T-helper 2 cell treated with Interferon-gamma antibody and Interleukin-4, amounts not matched to agents 5 μg/mL and 100 μg/mL, for 36 hours (primary cell): ENCODE measurements at regions not wholly inside any gene's neighbourhood (a gene's known extent, or its start where the extent isn't known, plus 50 kb on each side); places are given as distances from the start of the nearest gene placed in this dataset.

Experiments
- DNase-seq: peaks from one replicate; pipeline ENCODE4 v3.0.0; 2021; ENCODE audit warnings: low spot score
- H3K27ac Mint-ChIP-seq: one replicate; pipeline ENCODE4 v1.8.0; 2021; ENCODE audit warnings: mild to moderate bottlenecking, mixed read lengths
- H3K27me3 Mint-ChIP-seq: one replicate; pipeline ENCODE4 v1.8.0; 2021; ENCODE audit warnings: low read depth, mixed read lengths
- H3K36me3 Mint-ChIP-seq: one replicate; pipeline ENCODE4 v1.8.0; 2021; ENCODE audit warnings: low read depth, mixed read lengths
- H3K4me1 Mint-ChIP-seq: one replicate; pipeline ENCODE4 v1.8.0; 2021; ENCODE audit warnings: low read depth, mixed read lengths
- H3K4me3 Mint-ChIP-seq: one replicate; pipeline ENCODE4 v1.8.0; 2022; ENCODE audit warnings: mild to moderate bottlenecking, moderate library complexity, mixed read lengths
- H3K9me3 Mint-ChIP-seq: one replicate; pipeline ENCODE4 v1.8.0; 2021; ENCODE audit warnings: mixed read lengths

DNA sequence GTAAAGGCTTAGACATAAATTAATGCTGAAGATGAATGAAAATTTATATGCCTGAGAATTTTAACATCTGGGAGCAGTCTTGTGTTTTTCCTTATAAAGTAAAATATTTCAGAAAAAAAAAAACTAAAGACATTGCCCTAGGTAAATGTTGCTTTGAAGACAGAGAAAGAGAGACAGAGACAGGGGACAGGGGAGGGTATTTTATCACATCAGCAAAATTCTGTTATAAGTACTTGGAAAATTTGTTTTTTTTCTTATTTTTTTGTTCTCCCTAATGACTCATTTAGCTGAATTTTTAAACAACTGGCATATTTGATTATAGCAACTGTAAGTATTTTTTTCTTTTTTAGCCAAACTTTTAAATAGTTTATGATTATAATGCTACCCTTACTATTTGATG, 1540.6 kb upstream of the GBE1 start:
- H3K27ac Mint-ChIP-seq = no peak overlapping the region
- peaks cover 40% of the 10 kb centered on the region for H3K9me3 Mint-ChIP-seq
- no peak for DNase-seq
- H3K36me3 Mint-ChIP-seq = no peaks in the 10 kb centered on the region
- no peaks in the 10 kb centered on the region for H3K27me3 Mint-ChIP-seq
- no peak overlapping the region for H3K4me3 Mint-ChIP-seq
- H3K4me1 Mint-ChIP-seq = no peaks in the 10 kb centered on the region

DNA sequence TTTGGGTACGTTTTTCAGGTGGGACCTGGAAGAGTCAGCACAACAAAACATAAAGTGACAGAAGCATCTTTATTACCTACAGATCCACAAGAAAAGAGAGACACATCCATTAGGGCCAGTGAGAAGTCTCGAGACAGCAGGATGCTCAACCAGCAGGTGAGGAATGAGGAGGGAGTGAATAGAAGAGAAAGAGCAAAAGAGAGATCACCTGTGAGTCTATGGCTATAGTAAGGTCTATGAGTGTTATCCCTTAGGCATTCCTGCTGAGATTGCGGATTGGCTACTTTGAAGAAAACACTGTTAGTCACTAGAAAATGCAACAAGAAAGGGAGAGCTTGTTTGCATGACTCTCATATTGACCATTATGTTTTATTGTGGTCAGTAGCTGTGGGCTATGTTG, 1556.2 kb upstream of the GBE1 start:
- DNase-seq = no peak
- Mint-ChIP-seq H3K4me1 (no peaks in the 10 kb centered on the region), H3K27ac (no peak overlapping the region), H3K36me3 (no peaks in the 10 kb centered on the region), H3K27me3 (no peaks in the 10 kb centered on the region), H3K4me3 (no peak overlapping the region), H3K9me3 (peaks cover 17% of the 10 kb centered on the region)

DNA sequence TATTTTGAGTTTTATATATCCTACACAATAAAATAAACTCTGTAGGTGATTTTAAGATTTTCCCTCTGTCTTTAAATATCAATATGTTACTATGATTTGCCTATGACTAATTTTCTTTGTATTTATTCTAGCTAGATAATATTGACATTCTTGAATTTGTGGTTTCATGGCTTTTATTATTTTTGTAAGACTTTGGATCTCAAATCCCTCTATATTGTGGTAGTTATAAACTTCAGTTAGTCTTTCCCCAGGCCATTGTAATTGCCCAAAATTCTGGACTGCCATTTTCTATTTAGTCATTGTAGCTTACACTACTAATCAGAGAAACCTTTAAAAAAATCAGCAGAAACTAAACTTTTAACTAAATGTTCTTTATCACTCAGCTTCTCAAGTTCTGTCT, 1559.3 kb upstream of the GBE1 start:
- DNase-seq = no peak
- no peaks in the 10 kb centered on the region for H3K27me3 Mint-ChIP-seq

DNA sequence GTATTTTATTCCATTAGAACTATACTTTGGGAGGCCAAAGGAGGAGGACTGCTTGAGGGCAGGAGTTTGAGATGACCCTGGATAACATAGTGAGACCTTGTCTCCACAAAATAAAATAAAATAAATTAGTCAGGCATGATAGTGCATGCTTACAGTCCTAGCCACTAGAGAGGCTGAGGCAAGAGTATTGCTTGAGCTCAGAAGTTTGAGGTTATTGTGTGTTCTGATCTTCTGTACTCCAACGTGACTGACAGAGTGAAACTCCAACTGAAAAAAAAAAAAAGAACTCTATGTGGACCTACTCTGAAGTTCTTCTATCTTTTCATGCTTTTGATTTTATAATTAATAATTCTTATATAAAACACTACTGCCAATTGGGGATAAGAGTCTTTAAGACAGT, 1560.0 kb upstream of the GBE1 start:
- Mint-ChIP-seq H3K36me3 (no peaks in the 10 kb centered on the region), H3K27ac (no peak overlapping the region), H3K27me3 (no peaks in the 10 kb centered on the region), H3K4me1 (no peaks in the 10 kb centered on the region), H3K4me3 (no peak overlapping the region), H3K9me3 (peaks cover 34% of the 10 kb centered on the region)
- no peak for DNase-seq

More for the DNA sequence above, 1559.3 kb upstream of the GBE1 start:
- no peaks in the 10 kb centered on the region for H3K4me1 Mint-ChIP-seq
- H3K27ac Mint-ChIP-seq = no peak overlapping the region
- H3K4me3 Mint-ChIP-seq = no peak overlapping the region
- H3K36me3 Mint-ChIP-seq = no peaks in the 10 kb centered on the region
- H3K9me3 Mint-ChIP-seq = peaks cover 31% of the 10 kb centered on the region

DNA sequence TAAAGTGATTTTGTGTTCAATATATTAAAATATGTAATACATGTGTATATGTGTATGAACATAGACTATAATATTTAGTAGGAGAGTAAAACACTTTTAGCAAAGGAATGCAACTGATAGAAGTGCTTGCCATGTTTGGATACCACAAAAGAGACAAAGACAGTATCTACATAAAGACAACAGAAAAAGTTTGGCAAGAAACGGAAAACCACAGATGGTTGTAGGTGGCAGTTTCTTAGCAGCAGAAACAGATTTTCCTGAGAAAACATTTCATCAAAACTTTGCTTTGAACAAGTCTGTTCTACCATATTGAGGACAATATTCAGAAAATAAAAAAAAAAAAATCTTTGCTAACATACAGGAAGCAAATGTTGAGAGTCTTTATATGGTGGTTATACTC, 1560.4 kb upstream of the GBE1 start:
- H3K9me3 Mint-ChIP-seq = peaks cover 34% of the 10 kb centered on the region
- H3K36me3 Mint-ChIP-seq = no peaks in the 10 kb centered on the region
- no peaks in the 10 kb centered on the region for H3K4me1 Mint-ChIP-seq
- no peak overlapping the region for H3K27ac Mint-ChIP-seq
- no peaks in the 10 kb centered on the region for H3K27me3 Mint-ChIP-seq
- no peak overlapping the region for H3K4me3 Mint-ChIP-seq
- DNase-seq = no peak

DNA sequence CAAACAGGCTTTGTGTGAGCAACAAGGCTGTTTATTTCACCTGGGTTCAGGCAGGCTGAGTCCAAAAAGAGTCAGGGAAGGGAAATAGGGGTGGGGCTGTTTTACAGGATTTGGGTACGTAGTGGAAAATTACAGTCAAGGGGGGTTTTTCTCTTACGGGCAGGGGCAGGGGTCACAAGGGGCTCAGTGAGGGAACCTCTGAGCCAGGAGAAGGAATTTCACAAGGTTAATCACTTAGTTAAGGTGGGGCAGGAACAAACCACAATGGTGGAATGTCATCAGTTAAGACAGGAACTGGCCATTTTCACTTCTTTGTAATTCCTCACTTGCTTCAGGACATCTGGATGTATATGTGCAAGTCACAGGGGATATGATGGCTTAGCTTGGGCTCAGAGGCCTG, 1592.8 kb upstream of the GBE1 start:
- Mint-ChIP-seq H3K4me1 (no peaks in the 10 kb centered on the region), H3K27ac (no peak overlapping the region), H3K9me3 (peaks cover 45% of the 10 kb centered on the region), H3K36me3 (no peaks in the 10 kb centered on the region), H3K4me3 (no peak overlapping the region), H3K27me3 (no peaks in the 10 kb centered on the region)
- no peak for DNase-seq

DNA sequence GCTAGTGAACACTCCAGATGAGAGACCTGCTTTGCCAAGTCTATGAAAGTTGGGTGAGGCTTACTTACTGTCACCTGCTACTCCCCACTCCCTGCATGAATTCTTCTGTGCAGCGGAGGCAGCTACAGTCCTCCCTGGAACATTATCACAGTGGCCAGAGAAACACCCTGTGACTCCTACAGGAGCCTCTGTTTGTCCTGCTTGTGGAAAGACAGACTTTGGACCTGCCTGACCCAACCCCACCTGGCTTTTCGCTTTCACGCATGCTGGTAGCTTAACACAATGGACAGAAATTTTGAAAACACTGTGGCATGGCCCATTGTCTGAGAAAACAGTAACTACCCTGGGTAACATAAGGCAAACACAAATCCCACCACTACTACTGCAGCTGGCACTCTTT, 1565.5 kb upstream of the CADM2 start:
- no peak for DNase-seq
- H3K9me3 Mint-ChIP-seq = peaks cover 33% of the 10 kb centered on the region
- H3K4me1 Mint-ChIP-seq = no peaks in the 10 kb centered on the region
- no peaks in the 10 kb centered on the region for H3K27me3 Mint-ChIP-seq
- no peak overlapping the region for H3K27ac Mint-ChIP-seq
- H3K36me3 Mint-ChIP-seq = peaks cover 1% of the 10 kb centered on the region
- H3K4me3 Mint-ChIP-seq = no peak overlapping the region

DNA sequence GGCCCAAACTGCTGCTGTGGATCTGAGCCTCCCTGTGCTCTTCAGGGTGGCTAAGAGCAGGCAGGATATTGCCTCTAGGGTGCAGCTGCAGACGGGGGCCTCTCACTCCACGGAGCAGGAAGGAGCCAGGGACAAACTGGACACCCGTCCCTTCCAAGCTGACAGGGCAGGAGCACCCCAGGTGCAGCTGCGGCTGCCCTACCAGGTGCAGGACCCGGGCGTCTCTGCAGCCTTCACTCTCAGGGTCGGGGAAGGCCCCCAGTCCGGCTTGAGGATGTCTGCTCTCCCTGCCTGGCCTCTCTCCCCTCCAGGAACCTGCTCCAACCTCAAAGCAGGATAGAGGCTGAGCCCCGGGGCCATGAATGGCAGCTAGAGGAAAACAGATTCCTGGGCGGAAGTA, 1554.9 kb upstream of the CADM2 start:
- H3K4me1 Mint-ChIP-seq = no peaks in the 10 kb centered on the region
- H3K9me3 Mint-ChIP-seq = peaks cover 23% of the 10 kb centered on the region
- H3K27ac Mint-ChIP-seq = no peak overlapping the region
- no peak overlapping the region for H3K4me3 Mint-ChIP-seq
- H3K27me3 Mint-ChIP-seq = no peaks in the 10 kb centered on the region
- no peak for DNase-seq
- no peaks in the 10 kb centered on the region for H3K36me3 Mint-ChIP-seq

DNA sequence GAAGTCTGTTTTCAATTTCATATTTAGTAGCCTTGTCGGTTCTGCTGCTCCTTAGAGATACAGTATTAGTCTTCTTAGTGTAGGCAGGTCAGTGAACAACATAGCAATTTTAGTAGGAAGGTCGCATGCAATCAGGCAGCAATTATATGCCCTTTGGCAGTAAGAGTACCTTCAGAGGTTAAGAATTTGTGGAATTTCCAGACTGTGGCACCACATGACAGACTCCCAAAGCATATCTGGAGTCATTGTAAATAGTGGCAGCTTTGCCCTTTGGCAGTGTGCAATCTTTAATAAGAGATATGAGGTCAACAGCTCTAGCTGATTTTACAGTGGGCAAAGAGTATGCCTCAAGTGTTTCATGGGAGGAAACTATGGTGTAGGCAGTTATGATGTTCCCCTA, 1532.5 kb upstream of the CADM2 start:
- H3K4me1 Mint-ChIP-seq = no peaks in the 10 kb centered on the region
- no peaks in the 10 kb centered on the region for H3K27me3 Mint-ChIP-seq
- H3K36me3 Mint-ChIP-seq = no peaks in the 10 kb centered on the region
- no peak overlapping the region for H3K27ac Mint-ChIP-seq
- no peak for DNase-seq
- peaks cover 33% of the 10 kb centered on the region for H3K9me3 Mint-ChIP-seq
- H3K4me3 Mint-ChIP-seq = no peak overlapping the region

DNA sequence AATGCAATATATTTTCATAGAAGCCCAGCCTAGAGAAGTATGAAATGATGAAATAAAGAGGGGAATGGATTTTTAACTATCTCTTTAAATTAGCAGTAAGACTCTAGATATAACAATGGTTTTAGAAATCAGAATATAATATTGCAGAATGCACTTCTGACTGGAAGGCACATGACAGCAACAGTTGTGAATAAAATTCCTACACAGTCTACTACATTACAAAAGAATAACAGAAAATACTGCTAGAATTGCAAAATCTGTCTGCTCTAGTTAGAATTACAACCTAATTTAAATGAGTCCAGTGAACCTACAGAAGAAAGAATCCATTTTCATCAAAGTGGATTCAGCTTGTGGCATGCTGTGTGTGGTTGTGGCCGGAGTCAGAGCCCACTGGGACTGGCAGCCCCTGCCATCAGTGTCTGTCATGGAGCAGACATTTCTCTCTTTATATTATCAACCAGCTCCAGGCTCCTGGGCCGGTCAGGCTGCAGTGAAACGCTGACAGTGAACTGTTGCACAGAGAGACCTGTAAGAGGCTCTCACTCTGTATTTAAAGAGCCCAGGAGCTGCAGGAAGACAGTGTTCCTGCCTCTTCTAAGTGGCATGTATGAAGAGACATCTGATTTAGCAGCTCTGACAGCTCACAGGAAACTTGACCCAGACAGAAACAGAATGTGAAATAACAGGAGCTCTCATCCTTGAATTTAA, 1523.8 kb upstream of the CADM2 start:
- Mint-ChIP-seq H3K4me1 (no peaks in the 10 kb centered on the region), H3K4me3 (no peak overlapping the region), H3K27ac (no peak overlapping the region), H3K36me3 (no peaks in the 10 kb centered on the region), H3K27me3 (no peaks in the 10 kb centered on the region), H3K9me3 (peaks cover 12% of the 10 kb centered on the region)
- DNase-seq = no peak

DNA sequence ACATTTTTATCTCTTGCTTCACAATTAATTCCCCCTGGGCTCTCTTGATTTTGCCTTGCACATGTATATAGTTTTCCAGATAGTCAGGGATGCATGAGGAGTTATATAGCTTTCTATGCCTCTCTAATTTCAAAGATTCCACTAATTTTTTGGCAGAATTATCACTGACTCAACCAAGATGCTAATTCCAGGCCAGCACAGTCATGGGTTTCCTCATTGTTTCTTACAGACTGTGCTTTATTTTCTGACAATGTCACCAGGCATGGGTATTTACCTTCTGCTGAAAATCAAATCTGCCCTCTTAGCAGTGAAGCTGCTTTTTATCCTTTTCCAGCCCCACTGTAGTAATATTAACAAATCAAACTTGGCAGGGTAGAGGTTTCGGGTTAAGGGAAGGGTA, 1520.6 kb upstream of the CADM2 start:
- DNase-seq = no peak
- Mint-ChIP-seq H3K36me3 (no peaks in the 10 kb centered on the region), H3K27ac (no peak overlapping the region), H3K4me3 (no peak overlapping the region), H3K4me1 (no peaks in the 10 kb centered on the region), H3K27me3 (no peaks in the 10 kb centered on the region), H3K9me3 (peaks cover 31% of the 10 kb centered on the region)

DNA sequence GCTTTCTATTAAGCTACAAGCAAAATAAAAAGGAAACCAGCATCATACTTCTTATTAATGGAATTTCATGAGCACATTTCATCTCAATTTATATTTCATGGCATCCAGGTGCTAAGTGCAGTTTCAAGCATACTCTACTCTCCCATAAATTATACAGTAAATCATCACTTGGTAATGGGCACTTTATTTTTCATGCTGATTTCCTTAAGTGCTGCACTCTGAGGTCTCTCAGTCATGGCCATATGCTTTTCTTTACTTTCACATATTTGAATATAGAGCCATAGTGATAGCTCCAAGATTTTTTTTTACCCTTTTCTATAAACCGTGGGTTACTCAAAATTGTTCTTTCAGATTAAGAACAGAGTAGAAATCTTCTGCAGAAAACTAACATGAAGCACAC, 1505.7 kb upstream of the CADM2 start:
- peaks cover 28% of the 10 kb centered on the region for H3K9me3 Mint-ChIP-seq
- no peak for DNase-seq
- no peaks in the 10 kb centered on the region for H3K36me3 Mint-ChIP-seq
- H3K4me3 Mint-ChIP-seq = no peak overlapping the region
- no peaks in the 10 kb centered on the region for H3K4me1 Mint-ChIP-seq
- H3K27me3 Mint-ChIP-seq = no peaks in the 10 kb centered on the region
- H3K27ac Mint-ChIP-seq = no peak overlapping the region

DNA sequence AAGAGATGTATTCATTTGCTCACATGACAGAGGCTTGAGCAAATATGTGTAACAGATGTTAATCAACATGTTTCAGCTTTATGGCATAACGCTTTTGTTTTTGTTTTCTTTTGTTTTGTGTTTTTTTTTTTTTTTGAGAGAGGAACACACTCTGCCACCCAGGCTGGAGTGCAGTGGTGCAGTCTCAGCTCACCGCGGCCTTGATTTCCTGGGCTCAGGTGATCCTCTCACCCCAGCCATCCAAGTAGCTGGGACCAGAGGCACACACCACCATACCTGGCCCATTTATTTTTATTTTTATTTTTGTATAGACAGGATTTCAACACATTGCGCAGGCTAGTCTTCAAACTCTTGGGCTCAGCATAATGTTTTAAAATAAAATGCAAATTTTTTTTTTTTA, 1504.4 kb upstream of the CADM2 start:
- H3K9me3 Mint-ChIP-seq = peaks cover 28% of the 10 kb centered on the region
- H3K27me3 Mint-ChIP-seq = no peaks in the 10 kb centered on the region
- no peaks in the 10 kb centered on the region for H3K36me3 Mint-ChIP-seq
- no peak overlapping the region for H3K4me3 Mint-ChIP-seq
- no peak overlapping the region for H3K27ac Mint-ChIP-seq
- no peak for DNase-seq
- no peaks in the 10 kb centered on the region for H3K4me1 Mint-ChIP-seq

DNA sequence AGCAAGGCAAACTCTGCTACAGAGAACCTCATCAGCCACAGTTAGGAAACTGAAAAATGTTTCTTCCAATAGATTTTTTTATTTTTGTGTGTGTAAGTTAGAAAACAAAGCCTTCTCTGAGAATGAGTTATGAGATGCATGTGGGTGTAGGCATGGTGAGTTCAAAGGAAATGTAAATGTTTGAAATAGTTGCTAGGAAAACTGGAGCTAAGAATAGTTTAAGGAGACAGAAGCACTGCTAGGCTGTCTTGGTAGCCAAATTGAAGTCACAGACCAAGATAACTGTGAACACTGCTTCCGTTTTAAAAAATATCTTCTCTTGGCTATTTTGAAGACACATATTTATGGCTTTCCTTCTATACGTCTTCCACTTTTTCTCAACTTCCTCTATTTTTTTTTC, 1501.2 kb upstream of the CADM2 start:
- no peaks in the 10 kb centered on the region for H3K27me3 Mint-ChIP-seq
- H3K4me3 Mint-ChIP-seq = no peak overlapping the region
- peaks cover 16% of the 10 kb centered on the region for H3K9me3 Mint-ChIP-seq
- H3K4me1 Mint-ChIP-seq = no peaks in the 10 kb centered on the region
- no peaks in the 10 kb centered on the region for H3K36me3 Mint-ChIP-seq
- DNase-seq = no peak
- no peak overlapping the region for H3K27ac Mint-ChIP-seq

DNA sequence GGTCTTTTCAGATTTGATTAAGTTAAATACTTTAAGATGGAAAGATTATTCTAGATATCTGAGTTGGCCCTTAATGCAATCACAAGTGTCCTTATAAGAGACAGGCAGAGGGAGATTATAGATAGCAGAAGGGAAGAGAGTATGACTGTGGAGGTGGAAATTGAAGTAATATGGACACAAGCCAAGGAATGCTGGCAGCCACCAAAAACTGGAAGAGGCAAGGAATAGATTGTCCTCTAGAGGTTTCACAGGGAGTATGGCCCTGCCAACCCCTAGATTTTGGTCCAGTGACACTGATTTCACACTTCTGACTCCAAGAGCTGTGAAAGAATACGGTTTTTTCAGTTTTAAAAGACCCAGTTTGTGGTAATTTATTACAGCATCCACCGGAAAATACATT, 1498.7 kb upstream of the CADM2 start:
- H3K27me3 Mint-ChIP-seq = no peaks in the 10 kb centered on the region
- DNase-seq = no peak
- no peak overlapping the region for H3K27ac Mint-ChIP-seq
- H3K4me3 Mint-ChIP-seq = no peak overlapping the region
- peaks cover 13% of the 10 kb centered on the region for H3K9me3 Mint-ChIP-seq
- no peaks in the 10 kb centered on the region for H3K4me1 Mint-ChIP-seq
- H3K36me3 Mint-ChIP-seq = no peaks in the 10 kb centered on the region
